GM10266 (cell line): ENCODE measurements at regions not wholly inside any gene's neighbourhood (a gene's known extent, or its start where the extent isn't known, plus 50 kb on each side); places are given as distances from the start of the nearest gene placed in this dataset.

Experiments
- DNase-seq: peaks from one replicate; pipeline ENCODE4 v3.0.0; 2012; ENCODE audit errors: extremely low spot score
- TF ChIP-seq, protein P1 (sequence below): IDR thresholded peaks from 2 replicates; pipeline ENCODE4 v1.5.1; 2012; ENCODE audit warnings: mild to moderate bottlenecking, low read depth; ENCODE audit not compliant: control insufficient read depth, insufficient read depth; ENCODE audit errors: missing control alignments

DNA sequence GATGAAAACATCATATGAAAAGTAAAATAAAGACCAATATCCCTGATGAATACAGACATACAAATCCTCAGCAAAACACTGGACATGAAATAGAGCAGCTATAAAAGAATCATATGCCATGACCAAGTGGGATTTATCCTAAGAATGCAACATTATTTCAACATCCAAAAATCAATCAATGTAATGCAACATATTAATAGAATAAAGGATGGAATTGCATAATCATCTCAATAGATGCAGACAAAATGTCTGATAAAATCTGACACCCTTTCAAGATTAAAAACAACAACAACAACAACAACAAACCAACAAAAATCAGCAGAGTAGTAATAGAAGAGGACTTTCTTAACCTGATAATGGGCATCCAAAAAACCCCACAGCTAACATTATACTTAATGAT is 63.8 kb upstream of the IL1R1 start:
- no peak for DNase-seq
- TF ChIP-seq, protein P1, sequence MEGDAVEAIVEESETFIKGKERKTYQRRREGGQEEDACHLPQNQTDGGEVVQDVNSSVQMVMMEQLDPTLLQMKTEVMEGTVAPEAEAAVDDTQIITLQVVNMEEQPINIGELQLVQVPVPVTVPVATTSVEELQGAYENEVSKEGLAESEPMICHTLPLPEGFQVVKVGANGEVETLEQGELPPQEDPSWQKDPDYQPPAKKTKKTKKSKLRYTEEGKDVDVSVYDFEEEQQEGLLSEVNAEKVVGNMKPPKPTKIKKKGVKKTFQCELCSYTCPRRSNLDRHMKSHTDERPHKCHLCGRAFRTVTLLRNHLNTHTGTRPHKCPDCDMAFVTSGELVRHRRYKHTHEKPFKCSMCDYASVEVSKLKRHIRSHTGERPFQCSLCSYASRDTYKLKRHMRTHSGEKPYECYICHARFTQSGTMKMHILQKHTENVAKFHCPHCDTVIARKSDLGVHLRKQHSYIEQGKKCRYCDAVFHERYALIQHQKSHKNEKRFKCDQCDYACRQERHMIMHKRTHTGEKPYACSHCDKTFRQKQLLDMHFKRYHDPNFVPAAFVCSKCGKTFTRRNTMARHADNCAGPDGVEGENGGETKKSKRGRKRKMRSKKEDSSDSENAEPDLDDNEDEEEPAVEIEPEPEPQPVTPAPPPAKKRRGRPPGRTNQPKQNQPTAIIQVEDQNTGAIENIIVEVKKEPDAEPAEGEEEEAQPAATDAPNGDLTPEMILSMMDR, result no peak

DNA sequence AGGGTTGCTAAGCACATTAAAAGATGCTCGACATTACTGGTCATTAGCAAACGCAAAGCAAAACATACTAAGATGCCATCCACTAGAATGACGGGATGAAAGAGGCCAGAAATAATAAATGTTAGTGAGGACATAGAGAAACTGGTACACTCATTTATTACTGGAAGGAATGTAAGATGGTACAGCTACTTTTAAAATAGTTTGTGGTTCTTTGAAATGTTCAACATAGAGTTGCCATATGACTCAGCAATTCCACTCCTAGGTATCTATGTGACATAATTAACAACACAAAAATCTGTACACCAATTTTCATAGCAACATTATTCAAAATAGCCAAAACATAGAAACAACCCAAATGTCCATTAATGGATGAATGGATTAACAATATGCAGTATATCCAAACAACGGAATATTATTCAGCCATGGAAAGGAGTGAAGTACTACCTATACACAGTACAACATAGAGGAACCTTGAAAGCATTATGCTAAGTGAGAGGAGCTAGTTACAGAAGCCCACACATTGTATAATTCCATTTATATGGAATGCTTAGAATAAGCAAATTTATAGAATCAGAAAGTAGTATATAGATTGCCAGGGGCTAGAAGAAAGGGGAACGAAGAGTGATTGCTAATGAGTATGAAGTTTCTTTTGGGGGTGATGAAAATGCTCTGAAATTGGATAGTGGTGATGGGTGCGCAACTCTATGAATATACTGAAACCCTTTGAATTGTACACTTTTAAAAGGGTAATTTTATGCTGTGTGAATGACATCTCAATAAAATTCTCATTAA is 61.9 kb upstream of the IL1R1 start:
- DNase-seq, result no peak
- TF ChIP-seq, protein P1, result no peak

DNA sequence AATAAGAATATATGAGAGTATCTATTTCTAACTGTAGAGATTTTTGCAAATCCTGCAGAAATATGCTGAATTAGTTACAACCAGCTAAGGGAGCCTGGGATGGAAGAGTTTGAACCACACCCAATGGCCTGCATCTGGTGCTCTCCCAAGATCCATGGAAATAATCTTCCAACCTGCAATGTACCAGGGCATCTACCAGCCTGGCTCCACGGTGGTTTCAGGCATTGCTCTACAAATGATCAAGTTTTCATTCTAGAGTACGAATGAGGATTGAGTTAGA is 61.4 kb upstream of the IL1R1 start:
- TF ChIP-seq, protein P1, result no peak

DNA sequence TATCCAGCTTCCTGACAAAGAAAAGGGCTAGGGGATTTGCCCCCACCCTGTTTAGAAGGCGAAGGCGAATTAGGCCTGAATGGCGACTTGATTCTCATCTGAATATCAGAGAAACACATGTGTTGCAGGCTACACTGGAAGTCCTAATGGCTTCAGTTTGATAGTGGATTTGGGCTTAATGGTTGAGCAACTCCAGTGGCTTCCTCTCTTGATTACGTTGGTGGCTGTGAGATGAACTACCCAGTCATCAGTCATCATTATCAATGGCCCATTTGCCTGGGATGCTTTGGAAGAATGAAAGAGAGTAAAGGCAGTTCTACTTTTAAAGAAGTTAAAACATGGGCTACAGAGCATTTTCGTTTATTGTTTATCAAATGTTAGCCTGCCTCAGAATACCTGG is 60.9 kb upstream of the IL1R1 start:
- TF ChIP-seq, protein P1, result no peak
- DNase-seq, result no peak

More for the DNA sequence above, 61.4 kb upstream of the IL1R1 start:
- no peak for DNase-seq

DNA sequence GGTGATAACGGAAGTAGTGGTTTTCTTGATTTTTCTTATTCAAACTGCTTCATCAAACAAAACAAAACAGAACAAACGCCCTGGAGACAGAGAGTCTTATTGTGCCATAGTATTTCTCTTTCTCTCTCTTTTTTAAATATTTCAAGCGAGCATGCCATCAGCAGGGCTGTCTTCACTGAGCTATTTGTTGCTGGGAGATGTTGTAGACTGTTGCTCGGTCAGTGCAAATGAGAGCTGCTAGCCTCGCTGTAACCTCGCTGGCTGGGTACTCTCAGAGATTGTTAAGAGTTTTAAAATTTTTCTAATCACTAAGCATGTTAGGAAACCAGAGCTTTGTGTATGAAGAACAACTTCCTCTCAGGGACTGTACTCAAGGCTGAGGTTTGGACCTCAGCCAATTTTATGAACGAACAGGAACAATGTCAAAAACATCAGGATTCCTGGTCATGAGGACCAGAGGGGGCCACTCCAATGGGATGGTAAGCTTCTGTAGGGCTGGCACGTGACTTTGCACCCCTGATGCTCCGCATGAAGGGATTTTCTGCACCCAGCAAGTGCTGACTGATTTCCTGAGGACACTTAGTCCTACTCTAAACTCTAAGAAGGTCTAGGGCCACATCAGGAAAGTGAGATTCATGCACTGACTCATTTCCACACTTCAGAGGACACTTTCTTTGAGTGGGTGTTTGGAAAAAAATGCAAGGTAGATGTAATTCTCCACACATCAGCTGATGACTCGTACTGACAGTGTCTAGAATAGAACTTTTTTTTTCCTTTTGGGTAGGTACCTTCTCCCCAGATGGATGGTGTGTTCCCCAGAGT is 59.8 kb upstream of the IL1R1 start:
- DNase-seq, result peak; percentile 57
- TF ChIP-seq, protein P1, result no peak

DNA sequence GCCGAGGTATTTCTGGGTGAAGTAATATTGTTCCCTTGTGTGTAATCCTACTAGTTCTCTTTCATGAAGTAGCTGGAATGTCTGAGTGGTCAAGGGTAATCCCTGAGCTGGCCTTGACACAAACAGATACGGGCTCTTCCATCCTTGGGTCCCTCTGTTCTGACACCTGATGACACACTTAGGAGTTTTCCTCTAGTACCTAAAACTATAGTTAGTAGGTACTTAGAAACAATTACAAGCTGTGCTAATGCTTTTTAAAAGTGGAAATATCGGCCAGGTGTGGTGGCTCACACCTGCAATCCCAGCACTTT is 59.2 kb upstream of the IL1R1 start:
- TF ChIP-seq, protein P1, result no peak
- DNase-seq, result no peak

DNA sequence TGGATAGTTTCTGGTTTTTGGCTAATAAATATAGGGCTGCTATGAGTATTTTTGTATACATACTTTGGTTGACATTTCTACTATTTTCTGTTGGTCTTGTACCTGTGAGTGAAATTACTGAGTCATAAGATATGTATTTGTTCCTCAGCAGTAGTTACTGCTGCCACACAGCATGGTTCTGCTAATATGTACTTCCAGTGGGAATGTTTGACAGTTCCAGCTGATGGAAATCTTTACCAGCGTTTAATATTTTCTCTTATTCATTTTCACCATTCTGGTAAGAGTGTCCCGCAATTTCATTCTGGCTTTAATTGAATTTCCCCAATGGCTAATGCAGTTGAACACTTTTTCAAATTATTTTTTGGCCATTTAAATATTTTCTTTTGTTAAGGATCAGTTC is 57.9 kb upstream of the IL1R1 start:
- no peak for DNase-seq

More for the DNA sequence above, 57.9 kb upstream of the IL1R1 start:
- TF ChIP-seq, protein P1, result no peak
